GM23248 (cell line): ENCODE measurements at regions not wholly inside any gene's neighbourhood (a gene's known extent, or its start where the extent isn't known, plus 50 kb on each side); places are given as distances from the start of the nearest gene placed in this dataset.

ENCODE experiments used
- EZH2 ChIP-seq: fragments of 200-600 bp; sonication (generic); IDR thresholded peaks from 2 replicates; pipeline ENCODE4 v1.6.1; 2018; ENCODE audit warnings: antibody characterized with exemption, mild to moderate bottlenecking; ENCODE audit not compliant: insufficient read depth, poor library complexity, severe bottlenecking
- EZH2phosphoT487 ChIP-seq: fragments of 200-600 bp; sonication (generic); IDR thresholded peaks from 2 replicates; pipeline ENCODE4 v1.6.1; 2018; ENCODE audit warnings: antibody characterized with exemption, moderate library complexity, mild to moderate bottlenecking, low read depth; ENCODE audit not compliant: insufficient read depth

- TF ChIP-seq EZH2phosphoT487 (no peak), EZH2 (no peak)
Observed at GRCh38 chr4:14744346-14744745, 257.9 kb upstream of the CPEB2 start.
